ENCODE measurements at regions not wholly inside any gene's neighbourhood (a gene's known extent, or its start where the extent isn't known, plus 50 kb on each side); places are given as distances from the start of the nearest gene placed in this dataset.

- no peak for TF ChIP-seq CTCF (IDR thresholded peaks at IDR 0.05)
- TF ChIP-seq POLR2A (IDR thresholded peaks at IDR 0.05) = no peak
- TF ChIP-seq POLR2AphosphoS5 (IDR thresholded peaks at IDR 0.05) = no peak
Observed at GRCh38 chr18:45521136-45521535, 94.1 kb upstream of the SLC14A2 start.
